UCSD-AML1 (cell line): ENCODE measurements at regions not wholly inside any gene's neighbourhood (a gene's known extent, or its start where the extent isn't known, plus 50 kb on each side); places are given as distances from the start of the nearest gene placed in this dataset.
"Not testable (repeated sequence)": the region's sequence is repeated elsewhere in the genome, so short reads cannot be mapped to it uniquely, and the experiment has no call there.

Experiments used
- DNase-seq: peaks from one replicate; lab custom pipeline; 2025; ENCODE audit not compliant: unreplicated experiment; lab: John Stamatoyannopoulos, UW

- no peak for DNase-seq
Measured at GRCh38 chr3:88403319-88403718, 253.6 kb downstream of the C3orf38 start.

- DNase-seq, result no peak
Measured at GRCh38 chr3:88408097-88408496, 258.3 kb downstream of the C3orf38 start.

- no peak for DNase-seq
Measured at GRCh38 chr3:88408935-88409334, 259.2 kb downstream of the C3orf38 start.

- no peak for DNase-seq
Measured at GRCh38 chr3:88410259-88410658, 260.5 kb downstream of the C3orf38 start.

- DNase-seq, result no peak
Measured at GRCh38 chr3:88412346-88412745, 262.6 kb downstream of the C3orf38 start.

GRCh38 chr3:88416436-88416835 lies 266.7 kb downstream of the C3orf38 start:
- no peak for DNase-seq

GRCh38 chr3:88418219-88418618 lies 268.5 kb downstream of the C3orf38 start:
- DNase-seq, result no peak

GRCh38 chr3:88433568-88433967 lies 283.8 kb downstream of the C3orf38 start:
- no peak for DNase-seq

GRCh38 chr3:88434001-88434400 lies 284.2 kb downstream of the C3orf38 start:
- DNase-seq, result no peak

GRCh38 chr3:88440701-88441100 lies 290.9 kb downstream of the C3orf38 start:
- no peak for DNase-seq

GRCh38 chr3:88443066-88443465 lies 293.3 kb downstream of the C3orf38 start:
- DNase-seq, result no peak

- DNase-seq, result no peak
Measured at GRCh38 chr3:88444251-88444650, 294.5 kb downstream of the C3orf38 start.

- DNase-seq, result no peak
Measured at GRCh38 chr3:88452228-88452627, 302.5 kb downstream of the C3orf38 start.

GRCh38 chr3:88460369-88460768 lies 310.6 kb downstream of the C3orf38 start:
- DNase-seq, result no peak

GRCh38 chr3:88462230-88462629 lies 312.5 kb downstream of the C3orf38 start:
- DNase-seq, result no peak

- no peak for DNase-seq
Measured at GRCh38 chr3:88467191-88467590, 317.4 kb downstream of the C3orf38 start.

- DNase-seq, result no peak
Measured at GRCh38 chr3:88469216-88469615, 319.5 kb downstream of the C3orf38 start.

- DNase-seq, result no peak
Measured at GRCh38 chr3:88478460-88478859, 328.7 kb downstream of the C3orf38 start.

- no peak for DNase-seq
Measured at GRCh38 chr3:88480822-88481221, 331.1 kb downstream of the C3orf38 start.

- no peak for DNase-seq
Measured at GRCh38 chr3:88485001-88485400, 335.2 kb downstream of the C3orf38 start.

- not testable (repeated sequence) for DNase-seq
Measured at GRCh38 chr3:88508818-88509217, 359.1 kb downstream of the C3orf38 start.

GRCh38 chr3:88509582-88509981 lies 359.8 kb downstream of the C3orf38 start:
- DNase-seq, result no peak

- DNase-seq, result no peak
Measured at GRCh38 chr3:88528494-88528893, 378.7 kb downstream of the C3orf38 start.

GRCh38 chr3:88534534-88534933 lies 384.8 kb downstream of the C3orf38 start:
- no peak for DNase-seq
